ENCODE measurements at regions not wholly inside any gene's neighbourhood (a gene's known extent, or its start where the extent isn't known, plus 50 kb on each side); places are given as distances from the start of the nearest gene placed in this dataset.
"Not testable (repeated sequence)": the region's sequence is repeated elsewhere in the genome, so short reads cannot be mapped to it uniquely, and the experiment has no call there.

DNA sequence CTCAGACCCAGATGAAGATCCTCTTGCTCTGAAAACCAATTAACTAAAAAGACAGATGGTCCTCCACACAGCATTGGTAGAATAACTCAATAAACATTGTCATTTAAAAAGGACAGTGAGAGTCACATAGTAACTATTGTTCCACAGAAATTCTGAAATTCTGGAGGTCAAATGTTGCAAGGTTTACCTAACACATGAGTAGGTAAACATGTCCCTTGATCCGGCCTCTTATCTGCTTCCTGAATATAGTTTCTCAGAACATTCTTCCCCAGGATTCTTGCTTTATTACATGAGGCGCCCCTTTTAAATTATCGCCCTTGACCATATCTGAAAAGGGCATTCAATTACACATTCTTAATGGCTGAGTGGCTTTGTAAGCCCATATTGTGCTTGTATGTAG lies 270.7 kb downstream of the SEMA3D start:
- CTCF ChIA-PET, result no interaction called here
- no peak for DNase-seq (ENCODE audit: extremely low spot score)
- POLR2A ChIA-PET, result no interaction called here
- TF ChIP-seq, protein P1, sequence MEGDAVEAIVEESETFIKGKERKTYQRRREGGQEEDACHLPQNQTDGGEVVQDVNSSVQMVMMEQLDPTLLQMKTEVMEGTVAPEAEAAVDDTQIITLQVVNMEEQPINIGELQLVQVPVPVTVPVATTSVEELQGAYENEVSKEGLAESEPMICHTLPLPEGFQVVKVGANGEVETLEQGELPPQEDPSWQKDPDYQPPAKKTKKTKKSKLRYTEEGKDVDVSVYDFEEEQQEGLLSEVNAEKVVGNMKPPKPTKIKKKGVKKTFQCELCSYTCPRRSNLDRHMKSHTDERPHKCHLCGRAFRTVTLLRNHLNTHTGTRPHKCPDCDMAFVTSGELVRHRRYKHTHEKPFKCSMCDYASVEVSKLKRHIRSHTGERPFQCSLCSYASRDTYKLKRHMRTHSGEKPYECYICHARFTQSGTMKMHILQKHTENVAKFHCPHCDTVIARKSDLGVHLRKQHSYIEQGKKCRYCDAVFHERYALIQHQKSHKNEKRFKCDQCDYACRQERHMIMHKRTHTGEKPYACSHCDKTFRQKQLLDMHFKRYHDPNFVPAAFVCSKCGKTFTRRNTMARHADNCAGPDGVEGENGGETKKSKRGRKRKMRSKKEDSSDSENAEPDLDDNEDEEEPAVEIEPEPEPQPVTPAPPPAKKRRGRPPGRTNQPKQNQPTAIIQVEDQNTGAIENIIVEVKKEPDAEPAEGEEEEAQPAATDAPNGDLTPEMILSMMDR (IDR thresholded peaks at IDR 0.05; ENCODE audit: control extremely low read depth, extremely low read depth, low read depth, missing control alignments), result no peak

DNA sequence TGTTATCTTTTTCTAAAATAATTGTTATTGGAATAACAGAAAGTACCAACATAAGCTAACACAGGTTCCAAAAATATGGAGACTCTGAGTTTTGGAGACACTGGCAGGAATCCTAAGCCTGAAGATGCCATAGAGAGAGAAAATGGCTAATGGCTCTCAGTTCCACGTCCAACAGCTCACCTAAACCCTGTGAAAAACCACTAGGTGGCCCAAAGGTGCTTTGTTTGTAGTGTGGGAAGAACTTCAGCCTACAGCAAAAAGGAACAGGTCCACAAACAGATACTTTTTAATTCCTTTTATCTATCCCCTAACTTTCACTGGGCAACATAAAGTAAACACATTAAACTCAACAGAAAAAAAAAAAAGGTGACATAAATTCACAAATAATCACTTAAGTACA lies 272.3 kb downstream of the SEMA3D start:
- CTCF ChIA-PET, result no interaction called here
- no peak for DNase-seq (ENCODE audit: extremely low spot score)
- TF ChIP-seq, protein P1 (IDR thresholded peaks at IDR 0.05; ENCODE audit: control extremely low read depth, extremely low read depth, low read depth, missing control alignments), result no peak
- POLR2A ChIA-PET, result no interaction called here

DNA sequence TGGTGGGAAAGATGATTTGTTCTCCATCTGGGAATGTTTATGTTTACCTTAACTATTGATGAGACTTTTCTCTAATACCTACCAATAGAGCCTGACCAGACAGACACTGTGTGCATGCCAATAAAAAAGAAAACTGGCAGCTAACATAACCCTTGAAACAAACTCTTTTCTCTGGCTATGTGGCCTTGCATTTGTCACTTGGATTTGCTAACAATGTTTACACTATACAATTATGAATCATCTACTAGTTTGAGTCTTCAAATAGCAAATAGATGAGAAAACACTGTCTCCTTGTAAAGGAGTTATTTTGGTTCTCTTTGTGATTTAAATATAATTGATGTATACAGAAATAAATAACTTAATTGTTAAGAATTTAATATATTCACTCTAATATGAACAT lies 273.1 kb downstream of the SEMA3D start:
- ChIA-PET POLR2A (no interaction called here), CTCF (no interaction called here)
- TF ChIP-seq, protein P1 (IDR thresholded peaks at IDR 0.05; ENCODE audit: control extremely low read depth, extremely low read depth, low read depth, missing control alignments), result no peak
- no peak for DNase-seq (ENCODE audit: extremely low spot score)

DNA sequence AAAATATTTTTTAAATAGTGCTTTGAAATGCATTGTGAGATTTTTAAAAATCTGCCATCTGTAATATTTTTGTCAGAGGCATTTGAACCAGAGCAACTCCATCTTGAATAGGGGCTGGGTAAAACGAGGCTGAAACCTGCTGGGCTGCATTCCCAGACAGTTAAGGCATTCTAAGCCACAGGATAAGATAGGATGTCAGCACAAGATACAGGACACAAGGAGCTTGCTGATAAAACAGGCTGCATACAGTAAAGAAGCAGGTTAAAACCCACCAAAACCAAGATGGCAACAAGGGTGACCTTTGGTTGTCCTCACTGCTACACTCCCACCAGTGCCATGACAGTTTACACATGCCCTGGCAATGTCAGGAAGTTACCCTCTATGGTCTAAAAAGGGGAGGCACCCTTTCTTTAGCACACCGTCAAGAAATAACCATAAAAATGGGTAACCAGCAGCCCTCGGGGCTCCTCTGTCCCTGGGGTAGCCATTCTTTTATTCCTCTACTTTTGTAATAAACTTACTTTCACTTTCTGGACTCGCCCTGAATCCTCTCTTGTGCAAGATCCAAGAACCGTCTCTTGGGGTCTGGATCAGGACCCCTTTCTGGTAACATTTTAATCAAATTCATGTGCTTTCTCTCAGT lies 273.7 kb downstream of the SEMA3D start:
- POLR2A ChIA-PET, result no interaction called here
- no peak for DNase-seq (ENCODE audit: extremely low spot score)
- CTCF ChIA-PET, result no interaction called here
- TF ChIP-seq, protein P1 (IDR thresholded peaks at IDR 0.05; ENCODE audit: control extremely low read depth, extremely low read depth, low read depth, missing control alignments), result no peak

DNA sequence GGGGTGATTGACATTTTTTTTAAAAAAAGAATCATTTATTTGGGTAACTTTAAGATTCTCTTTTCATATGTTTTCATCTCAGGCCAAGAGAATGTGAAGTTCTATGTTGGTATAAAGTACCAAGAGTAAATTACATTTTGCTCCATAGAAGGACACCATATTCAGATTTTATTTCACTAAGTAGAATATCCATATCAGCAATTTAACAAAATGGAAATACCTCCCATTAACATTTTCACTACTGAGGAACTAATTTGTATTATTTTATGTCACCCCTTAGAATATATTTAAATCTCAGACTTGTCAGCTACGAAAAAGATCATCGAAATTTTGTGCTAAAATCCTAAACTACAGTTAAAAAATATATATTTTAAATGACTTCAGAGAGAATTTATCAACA lies 274.3 kb downstream of the SEMA3D start:
- ChIA-PET POLR2A (no interaction called here), CTCF (no interaction called here)
- DNase-seq (ENCODE audit: extremely low spot score), result no peak
- TF ChIP-seq, protein P1 (IDR thresholded peaks at IDR 0.05; ENCODE audit: control extremely low read depth, extremely low read depth, low read depth, missing control alignments), result no peak

DNA sequence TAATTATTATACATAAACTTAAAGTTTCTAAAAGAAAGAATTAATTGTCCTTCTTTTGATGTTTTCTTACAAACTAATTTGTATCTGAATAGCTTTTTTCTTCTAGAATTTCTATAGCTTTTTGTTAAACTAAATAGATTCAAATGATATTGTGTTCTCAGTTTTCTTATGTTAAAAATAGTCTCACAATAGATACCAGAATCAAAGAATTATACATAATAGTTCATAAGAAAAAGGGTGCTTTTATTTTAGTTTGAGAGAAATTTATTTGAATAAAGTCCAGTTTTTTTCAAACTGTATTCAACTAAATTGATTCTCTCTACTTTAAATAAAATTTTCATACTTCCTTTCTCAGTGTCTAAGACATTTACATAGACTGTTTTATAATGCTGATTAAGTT lies 274.8 kb downstream of the SEMA3D start:
- DNase-seq (ENCODE audit: extremely low spot score), result no peak
- ChIA-PET POLR2A (no interaction called here), CTCF (no interaction called here)
- TF ChIP-seq, protein P1 (IDR thresholded peaks at IDR 0.05; ENCODE audit: control extremely low read depth, extremely low read depth, low read depth, missing control alignments), result no peak

DNA sequence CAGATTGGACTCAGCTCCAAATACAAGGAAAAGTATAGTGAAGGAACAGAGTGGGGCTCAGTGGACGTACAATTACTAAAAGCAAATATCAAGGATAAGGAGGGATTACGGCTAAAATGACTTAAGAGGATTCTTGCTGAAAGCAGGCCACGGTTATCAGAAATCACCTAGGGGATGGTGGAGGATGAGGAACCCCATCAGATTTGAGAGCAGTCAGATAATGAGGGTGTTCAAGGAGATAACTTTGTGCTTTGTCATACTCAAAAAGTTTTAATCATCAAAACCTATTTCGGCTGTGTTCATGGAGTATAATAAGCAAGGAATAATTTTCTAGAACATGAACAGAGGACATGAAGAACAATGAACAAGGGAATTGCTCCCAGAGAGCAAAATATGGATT lies 275.8 kb downstream of the SEMA3D start:
- TF ChIP-seq, protein P1 (IDR thresholded peaks at IDR 0.05; ENCODE audit: control extremely low read depth, extremely low read depth, low read depth, missing control alignments), result no peak
- DNase-seq (ENCODE audit: extremely low spot score), result no peak
- ChIA-PET POLR2A (no interaction called here), CTCF (interaction anchor here (1.2 to 1.6 kb wide), 2 partner anchors 22 to 34 kb away, joined by 3 read pairs; no protein-coding TSS in a partner anchor)

DNA sequence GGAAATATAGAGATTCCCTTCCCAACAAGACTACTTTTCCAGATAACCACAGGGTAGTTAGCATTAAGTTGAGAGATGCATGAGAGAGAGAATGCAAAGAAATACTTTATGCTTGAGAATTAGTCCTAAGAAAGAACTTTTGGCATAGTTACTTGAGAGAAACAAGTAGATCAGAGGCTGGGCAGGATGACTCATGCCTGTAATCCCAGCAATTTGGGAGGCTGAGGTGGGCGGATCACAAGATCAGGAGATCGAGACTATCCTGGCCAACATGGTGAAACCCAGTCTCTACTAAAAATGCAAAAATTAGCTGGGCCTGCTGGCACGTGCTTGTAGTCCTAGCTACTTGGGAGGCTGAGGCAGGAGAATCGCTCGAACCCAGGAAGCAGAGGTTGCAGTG lies 276.5 kb downstream of the SEMA3D start:
- POLR2A ChIA-PET; DNase-seq (ENCODE audit: extremely low spot score): not testable (repeated sequence)
- CTCF ChIA-PET, result interaction anchor here (1.2 to 1.6 kb wide), 2 partner anchors 21 to 34 kb away, joined by 3 read pairs; no protein-coding TSS in a partner anchor

Data from GM10248 (cell line).